SK-N-MC (cell line): ENCODE measurements at regions not wholly inside any gene's neighbourhood (a gene's known extent, or its start where the extent isn't known, plus 50 kb on each side); places are given as distances from the start of the nearest gene placed in this dataset.

Experiments
- EZH2 ChIP-seq: fragments of 200-600 bp; sonication (generic); IDR thresholded peaks from one replicate; pipeline ENCODE4 v1.6.1; 2017; ENCODE audit warnings: antibody characterized with exemption
- FOXP2 ChIP-seq: optimal IDR thresholded peaks from 2 replicates; pipeline ENCODE3; 2011; ENCODE audit warnings: mild to moderate bottlenecking, moderate library complexity; ENCODE audit not compliant: insufficient read depth; ENCODE audit errors: extremely low read length, control extremely low read depth
- POLR2AphosphoS5 ChIP-seq: IDR thresholded peaks from 2 replicates; pipeline ENCODE4 v1.6.1; 2012; ENCODE audit warnings: mild to moderate bottlenecking, low read depth, low read length, borderline replicate concordance

DNA sequence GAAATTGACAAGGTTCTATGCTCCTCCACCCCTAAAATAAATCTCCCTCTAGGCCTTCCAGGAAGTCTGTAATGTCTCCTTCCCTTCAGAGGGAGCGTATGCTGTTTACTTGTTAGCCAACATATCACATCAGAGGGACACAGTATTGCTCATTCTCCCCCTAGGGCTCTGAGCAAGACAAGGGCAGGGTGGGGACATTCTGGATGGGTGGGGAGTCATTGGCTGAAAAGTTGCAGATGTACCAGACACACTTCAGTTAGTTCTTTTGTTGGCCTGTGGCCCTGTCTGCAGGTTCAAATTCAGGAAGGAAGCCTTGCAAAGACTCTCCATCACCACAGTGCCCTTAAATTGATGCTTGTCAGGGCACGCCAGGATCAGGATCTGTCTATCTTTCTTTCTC lies 106.3 kb upstream of the TEX13D start:
- TF ChIP-seq EZH2 = no peak
- TF ChIP-seq POLR2AphosphoS5 = no peak
- no peak for TF ChIP-seq FOXP2
